Gastroesophageal sphincter (tissue), 3 donors: ENCODE measurements at regions not wholly inside any gene's neighbourhood (a gene's known extent, or its start where the extent isn't known, plus 50 kb on each side); places are given as distances from the start of the nearest gene placed in this dataset.

Experiments
- CTCF ChIP-seq, 4 experiments: fragments of 200-600 bp in 2 of 4; fragments of 450-650 bp in 2 of 4; sonication (generic) in 1 of 4; IDR thresholded peaks; one replicate each; pipeline ENCODE4 v1.5.1; 2017 to 2019; ENCODE audit warnings: antibody characterized with exemption in 4 of 4, mild to moderate bottlenecking in 2 of 4, moderate library complexity in 2 of 4
- POLR2A ChIP-seq, 2 donors: fragments of 450-650 bp; IDR thresholded peaks; one replicate each; pipeline ENCODE4 v1.6.1; 2017; ENCODE audit warnings: antibody characterized with exemption in 2 of 2, mild to moderate bottlenecking in 2 of 2, moderate library complexity in 1 of 2
- POLR2AphosphoS5 ChIP-seq: sonication (generic); formaldehyde crosslinking; IDR thresholded peaks from one replicate; pipeline ENCODE4 v1.6.1; 2017; ENCODE audit warnings: antibody characterized with exemption

- no peak for TF ChIP-seq CTCF (IDR thresholded peaks at IDR 0.05)
- TF ChIP-seq POLR2AphosphoS5, result no peak
- no peak for TF ChIP-seq POLR2A (IDR thresholded peaks at IDR 0.05)
Observed at GRCh38 chr2:106275971-106276370, 81.9 kb upstream of the UXS1 start.
